Activated naive CD4-positive, alpha-beta T cell (primary cell): ENCODE measurements at regions not wholly inside any gene's neighbourhood (a gene's known extent, or its start where the extent isn't known, plus 50 kb on each side); places are given as distances from the start of the nearest gene placed in this dataset.

Source experiments
- DNase-seq, 4 experiments: peaks; one replicate each; lab custom pipeline; 2025; lab: John Stamatoyannopoulos, UW

GRCh38 chr5:56587381-56588130, 227.8 kb upstream of the MAP3K1 start:
- no peak for DNase-seq

- DNase-seq = peak in 1 of 4 experiments; percentile 11
Observed at GRCh38 chr5:56585999-56586691, 229.2 kb upstream of the MAP3K1 start.

- no peak for DNase-seq
Observed at GRCh38 chr5:56585461-56585860, 229.9 kb upstream of the MAP3K1 start.

- no peak for DNase-seq
Observed at GRCh38 chr5:56581426-56581825, 233.9 kb upstream of the MAP3K1 start.

GRCh38 chr5:56580864-56581263, 234.5 kb upstream of the MAP3K1 start:
- DNase-seq = no peak

- DNase-seq = no peak
Observed at GRCh38 chr5:56575821-56576220, 239.5 kb upstream of the MAP3K1 start.

GRCh38 chr5:56574778-56575177, 240.6 kb upstream of the MAP3K1 start:
- no peak for DNase-seq

GRCh38 chr5:56569566-56569965, 245.8 kb upstream of the MAP3K1 start:
- no peak for DNase-seq

GRCh38 chr5:56569076-56569475, 246.3 kb upstream of the MAP3K1 start:
- DNase-seq = no peak

- DNase-seq = no peak
Observed at GRCh38 chr5:56567278-56567677, 248.1 kb upstream of the MAP3K1 start.

GRCh38 chr5:56566374-56567249, 248.7 kb upstream of the MAP3K1 start:
- DNase-seq = no peak

GRCh38 chr5:56565644-56566043, 249.7 kb upstream of the MAP3K1 start:
- no peak for DNase-seq

GRCh38 chr5:56565283-56565615, 250.1 kb upstream of the MAP3K1 start:
- no peak for DNase-seq

- DNase-seq = no peak
Observed at GRCh38 chr5:56564541-56565282, 250.6 kb upstream of the MAP3K1 start.

GRCh38 chr5:56561455-56561854, 253.9 kb upstream of the MAP3K1 start:
- DNase-seq = no peak

- no peak for DNase-seq
Observed at GRCh38 chr5:56558131-56558745, 257.1 kb upstream of the MAP3K1 start.

GRCh38 chr5:56557198-56557597, 258.2 kb upstream of the MAP3K1 start:
- DNase-seq = no peak

- DNase-seq = no peak
Observed at GRCh38 chr5:56552612-56553268, 262.6 kb upstream of the MAP3K1 start.

GRCh38 chr5:56550227-56550626, 265.1 kb upstream of the MAP3K1 start:
- DNase-seq = no peak

- no peak for DNase-seq
Observed at GRCh38 chr5:56549096-56549886, 266.1 kb upstream of the MAP3K1 start.
